Trophoblast cell (in vitro differentiated cells and primary cell): ENCODE measurements at regions not wholly inside any gene's neighbourhood (a gene's known extent, or its start where the extent isn't known, plus 50 kb on each side); places are given as distances from the start of the nearest gene placed in this dataset.

Experiments
- DNase-seq, 2 donors: peaks; one replicate each; pipeline ENCODE4 v3.0.0-alpha.2; 2016
- H2AFZ ChIP-seq: 2 replicates; pipeline ENCODE4 v1.6.1; 2013; ENCODE audit warnings: low read length, moderate library complexity, mild to moderate bottlenecking; ENCODE audit not compliant: insufficient read depth, poor library complexity
- H2AK5ac ChIP-seq: 2 replicates; pipeline ENCODE4 v1.6.1; 2013; ENCODE audit warnings: mild to moderate bottlenecking, low read length
- H2BK120ac ChIP-seq: 2 replicates; pipeline ENCODE4 v1.6.1; 2013; ENCODE audit warnings: low read length, mild to moderate bottlenecking, moderate library complexity; ENCODE audit not compliant: insufficient read depth, poor library complexity
- H2BK12ac ChIP-seq: 2 replicates; pipeline ENCODE4 v1.6.1; 2013; ENCODE audit warnings: mild to moderate bottlenecking, low read length, moderate library complexity
- H2BK5ac ChIP-seq: 2 replicates; pipeline ENCODE4 v1.6.1; 2013; ENCODE audit warnings: low read length, low read depth, moderate library complexity, mild to moderate bottlenecking; ENCODE audit not compliant: poor library complexity
- H3K14ac ChIP-seq: 2 replicates; pipeline ENCODE4 v1.6.1; 2013; ENCODE audit warnings: mild to moderate bottlenecking, low read length
- H3K18ac ChIP-seq: 2 replicates; pipeline ENCODE4 v1.6.1; 2013; ENCODE audit warnings: mild to moderate bottlenecking, low read length
- H3K23ac ChIP-seq: 2 replicates; pipeline ENCODE4 v1.6.1; 2013; ENCODE audit warnings: low read length
- H3K27ac ChIP-seq: 2 replicates; pipeline ENCODE4 v1.5.1; 2013; ENCODE audit warnings: low read depth, mild to moderate bottlenecking, inconsistent platforms, low read length, moderate library complexity
- H3K27me3 ChIP-seq: 2 replicates; pipeline ENCODE4 v1.6.1; 2013; ENCODE audit warnings: inconsistent platforms, mild to moderate bottlenecking, low read length, moderate library complexity; ENCODE audit not compliant: insufficient read depth
- H3K36me3 ChIP-seq, 2 experiments: 1 replicate in 1 of 2; 2 replicates in 1 of 2; pipeline ENCODE4 v1.6.1; 2013; ENCODE audit warnings: low read length in 2 of 2, mild to moderate bottlenecking in 2 of 2, moderate library complexity in 1 of 2; ENCODE audit not compliant: insufficient read depth in 2 of 2, control insufficient read depth in 1 of 2
- H3K4ac ChIP-seq: 2 replicates; pipeline ENCODE4 v1.6.1; 2013; ENCODE audit warnings: low read depth, mild to moderate bottlenecking, low read length, moderate library complexity
- H3K4me1 ChIP-seq, 2 experiments: 1 replicate in 1 of 2; 2 replicates in 1 of 2; pipeline ENCODE4 v1.6.1; 2013; ENCODE audit warnings: low read length in 2 of 2, mild to moderate bottlenecking in 2 of 2, moderate library complexity in 1 of 2; ENCODE audit not compliant: insufficient read depth in 2 of 2, control insufficient read depth in 1 of 2
- H3K4me2 ChIP-seq: 2 replicates; pipeline ENCODE4 v1.6.1; 2013; ENCODE audit warnings: inconsistent platforms, mild to moderate bottlenecking, low read length, moderate library complexity
- H3K4me3 ChIP-seq: 2 replicates; pipeline ENCODE4 v1.5.1; 2013; ENCODE audit warnings: mild to moderate bottlenecking, low read depth, low read length, inconsistent platforms
- H3K79me1 ChIP-seq: one replicate; pipeline ENCODE4 v1.6.1; 2013; ENCODE audit warnings: low read length
- H3K79me2 ChIP-seq: 2 replicates; pipeline ENCODE4 v1.6.1; 2013; ENCODE audit warnings: low read length, mild to moderate bottlenecking; ENCODE audit not compliant: control insufficient read depth, insufficient read depth, poor library complexity
- H3K9ac ChIP-seq: 2 replicates; pipeline ENCODE4 v1.6.1; 2013; ENCODE audit warnings: mild to moderate bottlenecking, low read length
- H3K9me3 ChIP-seq: 2 replicates; pipeline ENCODE4 v1.6.1; 2013; ENCODE audit warnings: low read depth, mild to moderate bottlenecking, control low read depth, inconsistent platforms, low read length; ENCODE audit not compliant: insufficient read depth
- H4K12ac ChIP-seq: 2 replicates; pipeline ENCODE4 v1.6.1; 2013; ENCODE audit warnings: low read depth, mild to moderate bottlenecking, low read length, moderate library complexity
- H4K8ac ChIP-seq: 2 replicates; pipeline ENCODE4 v1.6.1; 2013; ENCODE audit warnings: low read depth, mild to moderate bottlenecking, low read length, moderate library complexity
- H4K91ac ChIP-seq: one replicate; pipeline ENCODE4 v1.6.1; 2013; ENCODE audit warnings: low read depth, mild to moderate bottlenecking, low read length, moderate library complexity
- WGBS: extraction: QIAGEN DNeasy Blood & Tissue Kit; methylation state at CpG from one replicate; pipeline ENCODE4 v1.1.7; 2013; ENCODE audit warnings: missing lambda C conversion rate; ENCODE audit not compliant: insufficient read length, insufficient coverage; ENCODE audit errors: extremely low coverage; 5-methylcytosine and 5-hydroxymethylcytosine counted together

GRCh38 chr14:86815341-86815740, 1177.6 kb downstream of the GALC start:
- H2AK5ac ChIP-seq, result no peak overlapping the region
- H3K79me2 ChIP-seq, result no peaks in the 10 kb centered on the region
- no peak overlapping the region for H3K9ac ChIP-seq
- no peak overlapping the region for H2BK12ac ChIP-seq
- H3K27ac ChIP-seq, result no peak overlapping the region
- H3K18ac ChIP-seq, result no peak overlapping the region
- no peaks in the 10 kb centered on the region for H3K4me1 ChIP-seq
- no peaks in the 10 kb centered on the region for H3K27me3 ChIP-seq
- no peaks in the 10 kb centered on the region for H3K79me1 ChIP-seq
- no peak overlapping the region for H4K12ac ChIP-seq
- H3K4me2 ChIP-seq, result no peak overlapping the region
- DNase-seq, result no peak
- H3K36me3 ChIP-seq, result no peaks in the 10 kb centered on the region
- H3K14ac ChIP-seq, result no peak overlapping the region
- no peak overlapping the region for H3K4ac ChIP-seq
- no peak overlapping the region for H3K4me3 ChIP-seq
- H2BK5ac ChIP-seq, result no peak overlapping the region
- H2BK120ac ChIP-seq, result no peak overlapping the region
- no peak overlapping the region for H2AFZ ChIP-seq
- H3K9me3 ChIP-seq, result no peaks in the 10 kb centered on the region
- no peak overlapping the region for H4K91ac ChIP-seq
- no peak overlapping the region for H3K23ac ChIP-seq
- H4K8ac ChIP-seq, result no peak overlapping the region

GRCh38 chr14:86802726-86803125, 1190.3 kb downstream of the GALC start:
- DNase-seq, result no peak
- Histone ChIP-seq H3K79me1 (no peaks in the 10 kb centered on the region), H3K27me3 (no peaks in the 10 kb centered on the region), H2BK12ac (no peak overlapping the region), H3K18ac (no peak overlapping the region), H4K12ac (no peak overlapping the region), H3K9ac (no peak overlapping the region), H4K91ac (no peak overlapping the region), H2BK5ac (no peak overlapping the region), H2AK5ac (no peak overlapping the region), H3K4me1 (no peaks in the 10 kb centered on the region), H3K4me2 (no peak overlapping the region), H3K9me3 (no peaks in the 10 kb centered on the region), H3K4me3 (no peak overlapping the region), H3K4ac (no peak overlapping the region), H3K23ac (no peak overlapping the region), H3K27ac (no peak overlapping the region), H3K36me3 (no peaks in the 10 kb centered on the region), H3K14ac (no peak overlapping the region), H4K8ac (no peak overlapping the region), H3K79me2 (no peaks in the 10 kb centered on the region), H2BK120ac (no peak overlapping the region), H2AFZ (no peak overlapping the region)
- no CpG with 5 or more reads among the region's 2 CpGs for WGBS

DNA sequence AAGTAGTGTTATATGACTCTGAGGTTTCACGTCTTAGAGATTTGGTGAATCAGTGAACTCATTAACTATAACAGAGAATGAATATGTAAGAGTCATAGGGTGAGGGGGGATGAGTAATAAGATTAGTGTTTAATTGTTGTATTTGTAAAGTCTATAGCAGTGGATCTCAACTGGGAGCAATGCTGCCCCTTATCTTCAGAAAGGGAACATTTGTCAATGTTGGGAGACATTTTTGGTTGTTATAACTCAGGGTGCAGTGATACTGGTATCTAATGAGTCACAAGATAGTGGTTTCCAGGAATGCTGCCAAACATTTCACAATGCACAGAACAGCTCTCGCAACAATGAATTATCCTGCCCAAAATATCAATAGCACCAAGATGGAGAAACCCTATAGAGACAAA, 1193.7 kb downstream of the GALC start:
- peak; percentile 1 to 23 for DNase-seq
- Histone ChIP-seq H2BK12ac (no peak overlapping the region), H3K4me3 (no peak overlapping the region), H3K9ac (no peak overlapping the region), H3K79me1 (no peaks in the 10 kb centered on the region), H4K8ac (no peak overlapping the region), H2BK5ac (no peak overlapping the region), H2BK120ac (no peak overlapping the region), H3K4me2 (no peak overlapping the region), H3K4me1 (no peaks in the 10 kb centered on the region), H3K23ac (no peak overlapping the region), H3K9me3 (no peaks in the 10 kb centered on the region), H3K18ac (no peak overlapping the region), H4K12ac (no peak overlapping the region), H4K91ac (no peak overlapping the region), H3K4ac (no peak overlapping the region), H3K27ac (no peak overlapping the region), H2AFZ (no peak overlapping the region), H3K27me3 (no peaks in the 10 kb centered on the region), H3K36me3 (no peaks in the 10 kb centered on the region), H2AK5ac (no peak overlapping the region), H3K79me2 (no peaks in the 10 kb centered on the region), H3K14ac (no peak overlapping the region)
- WGBS, result no CpG with 5 or more reads among the region's 2 CpGs

GRCh38 chr14:86798330-86798729, 1194.7 kb downstream of the GALC start:
- Histone ChIP-seq H3K23ac (no peak overlapping the region), H2BK5ac (no peak overlapping the region), H3K36me3 (no peaks in the 10 kb centered on the region), H3K79me2 (no peaks in the 10 kb centered on the region), H4K91ac (no peak overlapping the region), H3K27ac (no peak overlapping the region), H3K79me1 (no peaks in the 10 kb centered on the region), H3K9ac (no peak overlapping the region), H3K4me3 (no peak overlapping the region), H3K4me1 (no peaks in the 10 kb centered on the region), H3K27me3 (no peaks in the 10 kb centered on the region), H4K12ac (no peak overlapping the region), H2AK5ac (no peak overlapping the region), H4K8ac (no peak overlapping the region), H2BK12ac (no peak overlapping the region), H3K18ac (no peak overlapping the region), H3K14ac (no peak overlapping the region), H3K9me3 (no peaks in the 10 kb centered on the region), H3K4ac (no peak overlapping the region), H2BK120ac (no peak overlapping the region), H2AFZ (no peak overlapping the region), H3K4me2 (no peak overlapping the region)
- no peak for DNase-seq

- no peaks in the 10 kb centered on the region for H3K27me3 ChIP-seq
- H3K4me3 ChIP-seq, result no peak overlapping the region
- no peak overlapping the region for H4K8ac ChIP-seq
- no peak overlapping the region for H2AK5ac ChIP-seq
- H3K9ac ChIP-seq, result no peak overlapping the region
- DNase-seq, result no peak
- no peak overlapping the region for H3K14ac ChIP-seq
- no peaks in the 10 kb centered on the region for H3K9me3 ChIP-seq
- no peak overlapping the region for H2BK120ac ChIP-seq
- no peak overlapping the region for H3K4me2 ChIP-seq
- H2BK5ac ChIP-seq, result no peak overlapping the region
- no peaks in the 10 kb centered on the region for H3K36me3 ChIP-seq
- H4K91ac ChIP-seq, result no peak overlapping the region
- H3K79me1 ChIP-seq, result no peaks in the 10 kb centered on the region
- H3K4ac ChIP-seq, result no peak overlapping the region
- no peak overlapping the region for H2BK12ac ChIP-seq
- no peak overlapping the region for H2AFZ ChIP-seq
- H3K23ac ChIP-seq, result no peak overlapping the region
- no peaks in the 10 kb centered on the region for H3K4me1 ChIP-seq
- H4K12ac ChIP-seq, result no peak overlapping the region
- H3K18ac ChIP-seq, result no peak overlapping the region
- H3K79me2 ChIP-seq, result no peaks in the 10 kb centered on the region
- no CpG with 5 or more reads among the region's 2 CpGs for WGBS
- no peak overlapping the region for H3K27ac ChIP-seq
Observed at GRCh38 chr14:86797075-86797351, 1196.0 kb downstream of the GALC start.
